ENCODE measurements at regions not wholly inside any gene's neighbourhood (a gene's known extent, or its start where the extent isn't known, plus 50 kb on each side); places are given as distances from the start of the nearest gene placed in this dataset.

DNA sequence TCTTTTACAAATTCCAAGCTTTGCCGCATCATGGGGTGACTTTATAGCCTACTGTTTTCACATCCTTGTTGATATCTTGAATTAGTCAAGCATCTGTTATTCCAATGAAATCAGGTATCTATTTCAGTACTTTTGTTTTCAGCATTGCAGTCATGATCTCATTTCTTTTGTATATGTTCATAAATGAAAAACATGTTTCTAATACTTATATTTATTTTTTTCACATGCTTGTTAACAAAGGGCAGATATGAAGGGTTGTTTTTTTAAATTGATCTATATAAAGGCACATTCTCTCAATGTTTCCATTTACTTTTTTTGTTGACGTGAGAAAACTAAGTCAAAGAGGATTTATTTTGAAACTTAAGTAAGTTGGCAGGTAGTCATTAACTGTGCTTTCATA, 964.8 kb downstream of the JRKL start:
- H3K27me3 ChIP-seq (ENCODE audit: control insufficient read depth, insufficient read depth, low read length), result no peaks in the 10 kb centered on the region
- ATAC-seq (ENCODE audit: low read depth) (no peak), DNase-seq (no peak)
- ChIA-PET POLR2A (ENCODE audit: unreplicated experiment) (no interaction called here), CTCF (no interaction called here)
- no peak overlapping the region for H3K14ac ChIP-seq (replicated peaks; ENCODE audit: low read depth, low read length)
- no peaks in the 10 kb centered on the region for H3K9me1 ChIP-seq (ENCODE audit: insufficient read depth, low read length)
- H3K9ac ChIP-seq (ENCODE audit: low read depth, low read length), result no peak overlapping the region
- H4K20me1 ChIP-seq (ENCODE audit: insufficient read depth, low read length), result no peaks in the 10 kb centered on the region
- H4K5ac ChIP-seq (ENCODE audit: low read depth, low read length), result no peak overlapping the region
- no peak overlapping the region for H2BK15ac ChIP-seq (ENCODE audit: low read depth, low read length)
- no peak overlapping the region for H2BK20ac ChIP-seq (ENCODE audit: low read depth, low read length)
- H4K91ac ChIP-seq (ENCODE audit: insufficient read depth, low read depth, low read length), result no peak overlapping the region
- H3K79me1 ChIP-seq (ENCODE audit: low read depth in 1 of 2, low read length in 2 of 2), result no peaks in the 10 kb centered on the region
- H2BK120ac ChIP-seq (ENCODE audit: low read depth, low read length), result no peak overlapping the region
- no peak overlapping the region for H2AFZ ChIP-seq (replicated peaks; ENCODE audit: low read length, poor library complexity)
- in situ Hi-C loops (cut with MboI; ENCODE audit: low sequenced_read_pairs) (no loop called here), dilution Hi-C loops (cut with HindIII; ENCODE audit: low sequenced_read_pairs, unreplicated experiment) (no loop called here), intact Hi-C loops (cut with micrococcal nuclease) (no loop called here)
- no peak overlapping the region for H2AK9ac ChIP-seq (replicated peaks; ENCODE audit: low read depth, low read length, poor library complexity)
- TF ChIP-seq RCOR1 (IDR thresholded peaks at IDR 0.05; ENCODE audit: insufficient replicate concordance, low read length) (no peak), SMC3 (IDR thresholded peaks at IDR 0.05; ENCODE audit: low read depth, low read length) (no peak), RFX5 (IDR thresholded peaks at IDR 0.05; ENCODE audit: low read depth, low read length) (no peak), CHD1 (IDR thresholded peaks at IDR 0.05; ENCODE audit: low read depth, low read length) (no peak), FOS (IDR thresholded peaks at IDR 0.05; ENCODE audit: low read depth, low read length) (no peak), CEBPB (IDR thresholded peaks at IDR 0.05; ENCODE audit: low read depth, low read length) (no peak), POLR2A (IDR thresholded peaks at IDR 0.05; ENCODE audit: low read depth, low read length) (no peak), NFE2L2 (IDR thresholded peaks at IDR 0.05; ENCODE audit: low read depth, low read length) (no peak), MXI1 (IDR thresholded peaks at IDR 0.05; ENCODE audit: borderline replicate concordance, low read depth, low read length) (no peak), RAD21 (IDR thresholded peaks at IDR 0.05; ENCODE audit: low read length) (no peak), MAFK (IDR thresholded peaks at IDR 0.05; ENCODE audit: low read depth, low read length) (no peak), MAZ (IDR thresholded peaks at IDR 0.05; ENCODE audit: borderline replicate concordance, low read depth, low read length) (no peak)
- TF ChIP-seq, protein P1, sequence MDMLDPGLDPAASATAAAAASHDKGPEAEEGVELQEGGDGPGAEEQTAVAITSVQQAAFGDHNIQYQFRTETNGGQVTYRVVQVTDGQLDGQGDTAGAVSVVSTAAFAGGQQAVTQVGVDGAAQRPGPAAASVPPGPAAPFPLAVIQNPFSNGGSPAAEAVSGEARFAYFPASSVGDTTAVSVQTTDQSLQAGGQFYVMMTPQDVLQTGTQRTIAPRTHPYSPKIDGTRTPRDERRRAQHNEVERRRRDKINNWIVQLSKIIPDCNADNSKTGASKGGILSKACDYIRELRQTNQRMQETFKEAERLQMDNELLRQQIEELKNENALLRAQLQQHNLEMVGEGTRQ (IDR thresholded peaks at IDR 0.05; ENCODE audit: low read depth, low read length), result no peak
- TF ChIP-seq, protein P2, sequence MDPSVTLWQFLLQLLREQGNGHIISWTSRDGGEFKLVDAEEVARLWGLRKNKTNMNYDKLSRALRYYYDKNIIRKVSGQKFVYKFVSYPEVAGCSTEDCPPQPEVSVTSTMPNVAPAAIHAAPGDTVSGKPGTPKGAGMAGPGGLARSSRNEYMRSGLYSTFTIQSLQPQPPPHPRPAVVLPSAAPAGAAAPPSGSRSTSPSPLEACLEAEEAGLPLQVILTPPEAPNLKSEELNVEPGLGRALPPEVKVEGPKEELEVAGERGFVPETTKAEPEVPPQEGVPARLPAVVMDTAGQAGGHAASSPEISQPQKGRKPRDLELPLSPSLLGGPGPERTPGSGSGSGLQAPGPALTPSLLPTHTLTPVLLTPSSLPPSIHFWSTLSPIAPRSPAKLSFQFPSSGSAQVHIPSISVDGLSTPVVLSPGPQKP (IDR thresholded peaks at IDR 0.05; ENCODE audit: borderline replicate concordance, low read depth, low read length), result no peak
- TF ChIP-seq, protein P3, sequence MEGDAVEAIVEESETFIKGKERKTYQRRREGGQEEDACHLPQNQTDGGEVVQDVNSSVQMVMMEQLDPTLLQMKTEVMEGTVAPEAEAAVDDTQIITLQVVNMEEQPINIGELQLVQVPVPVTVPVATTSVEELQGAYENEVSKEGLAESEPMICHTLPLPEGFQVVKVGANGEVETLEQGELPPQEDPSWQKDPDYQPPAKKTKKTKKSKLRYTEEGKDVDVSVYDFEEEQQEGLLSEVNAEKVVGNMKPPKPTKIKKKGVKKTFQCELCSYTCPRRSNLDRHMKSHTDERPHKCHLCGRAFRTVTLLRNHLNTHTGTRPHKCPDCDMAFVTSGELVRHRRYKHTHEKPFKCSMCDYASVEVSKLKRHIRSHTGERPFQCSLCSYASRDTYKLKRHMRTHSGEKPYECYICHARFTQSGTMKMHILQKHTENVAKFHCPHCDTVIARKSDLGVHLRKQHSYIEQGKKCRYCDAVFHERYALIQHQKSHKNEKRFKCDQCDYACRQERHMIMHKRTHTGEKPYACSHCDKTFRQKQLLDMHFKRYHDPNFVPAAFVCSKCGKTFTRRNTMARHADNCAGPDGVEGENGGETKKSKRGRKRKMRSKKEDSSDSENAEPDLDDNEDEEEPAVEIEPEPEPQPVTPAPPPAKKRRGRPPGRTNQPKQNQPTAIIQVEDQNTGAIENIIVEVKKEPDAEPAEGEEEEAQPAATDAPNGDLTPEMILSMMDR (conservative IDR thresholded peaks at IDR 0.05; ENCODE audit: low read depth, low read length), result no peak
- no peak overlapping the region for H3K4ac ChIP-seq (ENCODE audit: low read depth, low read length)
- no peak overlapping the region for H3K23ac ChIP-seq (ENCODE audit: low read depth, low read length)
- no peak overlapping the region for H2AK5ac ChIP-seq (ENCODE audit: low read depth, low read length)
- H4K8ac ChIP-seq (ENCODE audit: low read depth in 2 of 2, low read length in 2 of 2), result no peak overlapping the region
- no peak overlapping the region for H3K4me3 ChIP-seq (ENCODE audit: insufficient read depth, low read depth, low read length)
- no peak overlapping the region for H2BK5ac ChIP-seq (ENCODE audit: low read depth, low read length, poor library complexity, severe bottlenecking)
- no peak overlapping the region for H3K56ac ChIP-seq (ENCODE audit: extremely low read depth, insufficient read depth, low read length)
- no TSS peak for BruUV-seq (replicated peaks)
- no CpG with 5 or more reads among the region's 2 CpGs for WGBS, 2 experiments (ENCODE audit: extremely low coverage in 2 of 2, insufficient read length in 1 of 2)
- no peaks in the 10 kb centered on the region for H3K36me3 ChIP-seq (ENCODE audit: control insufficient read depth, insufficient read depth, low read length)
- peaks cover 5% of the 10 kb centered on the region for H3K9me3 ChIP-seq (ENCODE audit: control insufficient read depth, insufficient read depth, low read length)
- H3K4me1 ChIP-seq (ENCODE audit: control insufficient read depth, insufficient read depth, low read length), result no peaks in the 10 kb centered on the region
- no peak overlapping the region for H3K18ac ChIP-seq (ENCODE audit: low read depth, low read length)
- no peak overlapping the region for H3K27ac ChIP-seq (ENCODE audit: insufficient read depth, low read length)
- H3K4me2 ChIP-seq (ENCODE audit: low read depth, low read length), result no peak overlapping the region

Measured in IMR-90 (cell line).